Keratinocyte (primary cell): ENCODE measurements at regions not wholly inside any gene's neighbourhood (a gene's known extent, or its start where the extent isn't known, plus 50 kb on each side); places are given as distances from the start of the nearest gene placed in this dataset.

ENCODE experiments used
- DNase-seq: peaks from one replicate; pipeline ENCODE4 v3.0.0-alpha.2; 2011; ENCODE audit warnings: low read depth, missing footprints, low spot score
- FAIRE-seq: peaks from 2 replicates; lab custom pipeline; 2011; peaks lifted over from hg19 to GRCh38; lab: Jason Lieb, UNC
- H2AFZ ChIP-seq: 2 replicates; pipeline ENCODE4 v1.6.0; 2012; ENCODE audit warnings: low read length, control low read depth, inconsistent platforms; ENCODE audit not compliant: control insufficient read depth
- H3K27ac ChIP-seq: 2 replicates; pipeline ENCODE4 v1.5.1; 2011; ENCODE audit warnings: low read length; ENCODE audit not compliant: control insufficient read depth, insufficient read depth
- H3K27me3 ChIP-seq: 3 replicates; pipeline ENCODE4 v1.6.0; 2011; ENCODE audit warnings: low read length; ENCODE audit not compliant: control insufficient read depth, insufficient read depth; ENCODE audit errors: extremely low read depth
- H3K36me3 ChIP-seq, 2 experiments: 2 replicates in 1 of 2; 3 replicates in 1 of 2; pipeline ENCODE4 v1.5.1; 2011; ENCODE audit warnings: low read length in 2 of 2, mild to moderate bottlenecking in 1 of 2; ENCODE audit not compliant: control insufficient read depth in 2 of 2, insufficient read depth in 2 of 2; ENCODE audit errors: extremely low read depth in 1 of 2
- H3K4me1 ChIP-seq: 3 replicates; pipeline ENCODE4 v1.5.1; 2011; ENCODE audit warnings: low read length; ENCODE audit not compliant: control insufficient read depth, insufficient read depth; ENCODE audit errors: extremely low read depth
- H3K4me2 ChIP-seq: 3 replicates; pipeline ENCODE4 v1.6.0; 2011; ENCODE audit warnings: low read depth, low read length; ENCODE audit not compliant: control insufficient read depth, insufficient read depth; ENCODE audit errors: extremely low read depth
- H3K4me3 ChIP-seq, 3 experiments: fragments of 200-600 bp in 1 of 3; sonication (generic) in 1 of 3; 2 replicates in 2 of 3; 3 replicates in 1 of 3; pipeline ENCODE4 v1.5.1; 2011 to 2016; ENCODE audit warnings: low read length in 3 of 3, mild to moderate bottlenecking in 3 of 3, control low read depth in 2 of 3, inconsistent platforms in 1 of 3, low read depth in 1 of 3, mixed read lengths in 1 of 3, mixed run types in 1 of 3, moderate library complexity in 1 of 3; ENCODE audit not compliant: control insufficient read depth in 2 of 3, insufficient read depth in 2 of 3; ENCODE audit errors: extremely low read depth in 1 of 3
- H3K79me2 ChIP-seq: 2 replicates; pipeline ENCODE4 v1.6.0; 2012; ENCODE audit warnings: low read length; ENCODE audit not compliant: control insufficient read depth, insufficient read depth
- H3K9ac ChIP-seq: 3 replicates; pipeline ENCODE4 v1.6.0; 2011; ENCODE audit warnings: low read length; ENCODE audit not compliant: control insufficient read depth, insufficient read depth; ENCODE audit errors: extremely low read depth
- H3K9me1 ChIP-seq: 3 replicates; pipeline ENCODE4 v1.6.0; 2011; ENCODE audit warnings: low read length; ENCODE audit not compliant: control insufficient read depth, insufficient read depth; ENCODE audit errors: extremely low read depth
- H3K9me3 ChIP-seq: 2 replicates; pipeline ENCODE4 v1.5.1; 2012; ENCODE audit warnings: low read depth, low read length; ENCODE audit not compliant: control insufficient read depth
- H4K20me1 ChIP-seq: 3 replicates; pipeline ENCODE4 v1.6.0; 2011; ENCODE audit warnings: low read length; ENCODE audit not compliant: control insufficient read depth, insufficient read depth; ENCODE audit errors: extremely low read depth
- EZH2 ChIP-seq: IDR thresholded peaks from one replicate; pipeline ENCODE4 v1.6.1; 2012; ENCODE audit warnings: inconsistent platforms, mild to moderate bottlenecking, low read length, moderate library complexity
- dilution Hi-C: fragments of 300-500 bp; cut with MboI; formaldehyde crosslinking; loops from one replicate; pipeline ENCODE4 v1.7.0; 2020; ENCODE audit warnings: low sequenced_read_pairs; ENCODE audit not compliant: extremely low pct_ligation_motif_present
- TF ChIP-seq, protein P1 (sequence below), 3 experiments: IDR thresholded peaks in 1 of 3; conservative IDR thresholded peaks in 1 of 3; optimal IDR thresholded peaks in 1 of 3; 2 replicates in 2 of 3; 3 replicates in 1 of 3; pipeline versions ENCODE3 to v1.5.1; 2011; ENCODE audit warnings: low read length in 3 of 3, mild to moderate bottlenecking in 3 of 3, moderate library complexity in 2 of 3, control low read depth in 1 of 3, inconsistent platforms in 1 of 3; ENCODE audit not compliant: insufficient read depth in 2 of 3; ENCODE audit errors: extremely low read depth in 1 of 3

DNA sequence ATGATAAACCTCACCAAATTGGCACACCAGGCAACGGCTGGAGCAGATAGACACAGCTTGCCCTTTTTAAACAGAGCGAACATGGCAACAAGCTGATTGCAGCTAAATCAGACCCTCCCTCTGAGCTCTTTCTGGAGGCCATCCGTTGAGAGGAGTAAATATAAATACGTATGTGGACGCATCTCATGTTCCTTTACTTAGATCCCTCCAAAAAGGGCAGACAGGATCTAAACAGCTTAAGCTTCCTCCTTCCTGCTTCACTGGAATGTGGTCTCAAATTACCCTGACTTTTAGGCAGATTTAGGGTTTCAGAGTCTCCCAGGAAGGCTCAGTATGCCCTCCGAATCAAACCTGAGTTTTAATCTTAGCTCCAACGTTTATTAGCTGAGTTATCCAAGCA lies 204.7 kb upstream of the GOT2 start:
- Histone ChIP-seq H3K36me3 (no peaks in the 10 kb centered on the region), H3K4me2 (no peak overlapping the region), H3K27me3 (no peaks in the 10 kb centered on the region), H3K9ac (no peak overlapping the region), H4K20me1 (no peaks in the 10 kb centered on the region), H2AFZ (no peak overlapping the region), H3K27ac (no peak overlapping the region), H3K4me1 (no peaks in the 10 kb centered on the region), H3K4me3 (no peak overlapping the region), H3K79me2 (no peaks in the 10 kb centered on the region), H3K9me1 (no peaks in the 10 kb centered on the region), H3K9me3 (peaks cover under 1% of the 10 kb centered on the region)
- DNase-seq = no peak
- TF ChIP-seq EZH2 = no peak
- TF ChIP-seq, protein P1, sequence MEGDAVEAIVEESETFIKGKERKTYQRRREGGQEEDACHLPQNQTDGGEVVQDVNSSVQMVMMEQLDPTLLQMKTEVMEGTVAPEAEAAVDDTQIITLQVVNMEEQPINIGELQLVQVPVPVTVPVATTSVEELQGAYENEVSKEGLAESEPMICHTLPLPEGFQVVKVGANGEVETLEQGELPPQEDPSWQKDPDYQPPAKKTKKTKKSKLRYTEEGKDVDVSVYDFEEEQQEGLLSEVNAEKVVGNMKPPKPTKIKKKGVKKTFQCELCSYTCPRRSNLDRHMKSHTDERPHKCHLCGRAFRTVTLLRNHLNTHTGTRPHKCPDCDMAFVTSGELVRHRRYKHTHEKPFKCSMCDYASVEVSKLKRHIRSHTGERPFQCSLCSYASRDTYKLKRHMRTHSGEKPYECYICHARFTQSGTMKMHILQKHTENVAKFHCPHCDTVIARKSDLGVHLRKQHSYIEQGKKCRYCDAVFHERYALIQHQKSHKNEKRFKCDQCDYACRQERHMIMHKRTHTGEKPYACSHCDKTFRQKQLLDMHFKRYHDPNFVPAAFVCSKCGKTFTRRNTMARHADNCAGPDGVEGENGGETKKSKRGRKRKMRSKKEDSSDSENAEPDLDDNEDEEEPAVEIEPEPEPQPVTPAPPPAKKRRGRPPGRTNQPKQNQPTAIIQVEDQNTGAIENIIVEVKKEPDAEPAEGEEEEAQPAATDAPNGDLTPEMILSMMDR (optimal IDR thresholded peaks at IDR 0.05 in 1 of 3, IDR thresholded peaks at IDR 0.05 in 1 of 3, conservative IDR thresholded peaks at IDR 0.05 in 1 of 3; ENCODE audit: extremely low read depth in 1 of 3, insufficient read depth in 2 of 3, low read length in 3 of 3) = no peak
- no peak for FAIRE-seq
- dilution Hi-C loops = no loop called here

DNA sequence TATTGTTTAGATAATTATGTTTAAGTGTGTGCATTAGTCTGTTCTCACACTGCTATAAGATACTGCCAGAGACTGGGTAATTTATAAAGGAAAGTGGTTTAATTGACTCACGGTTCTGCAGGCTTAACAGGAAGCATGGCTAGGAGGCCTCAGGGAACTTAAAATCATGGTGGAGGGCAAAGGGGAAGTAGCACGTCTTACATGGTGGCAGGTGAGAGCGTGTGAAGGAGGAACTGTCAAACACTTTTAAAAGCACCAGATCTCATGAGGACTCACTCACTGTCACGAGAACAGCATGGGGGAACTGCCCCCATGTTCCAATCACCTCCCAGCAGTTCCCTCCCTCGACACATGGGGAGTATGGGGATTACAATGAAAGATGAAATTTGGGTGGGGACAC lies 203.5 kb upstream of the GOT2 start:
- H3K79me2 ChIP-seq = no peaks in the 10 kb centered on the region

More for the DNA sequence above, 203.5 kb upstream of the GOT2 start:
- H3K27me3 ChIP-seq = no peaks in the 10 kb centered on the region
- H3K4me2 ChIP-seq = no peak overlapping the region
- no peaks in the 10 kb centered on the region for H3K9me1 ChIP-seq
- no peak overlapping the region for H3K4me3 ChIP-seq
- no peaks in the 10 kb centered on the region for H3K4me1 ChIP-seq
- dilution Hi-C loops = no loop called here
- TF ChIP-seq EZH2 = no peak
- TF ChIP-seq, protein P1 (optimal IDR thresholded peaks at IDR 0.05 in 1 of 3, IDR thresholded peaks at IDR 0.05 in 1 of 3, conservative IDR thresholded peaks at IDR 0.05 in 1 of 3; ENCODE audit: extremely low read depth in 1 of 3, insufficient read depth in 2 of 3, low read length in 3 of 3) = no peak
- H3K36me3 ChIP-seq = no peaks in the 10 kb centered on the region
- FAIRE-seq = no peak
- no peak for DNase-seq
- no peak overlapping the region for H2AFZ ChIP-seq
- no peak overlapping the region for H3K9ac ChIP-seq
- no peak overlapping the region for H3K27ac ChIP-seq
- H4K20me1 ChIP-seq = no peaks in the 10 kb centered on the region
- peaks cover 2% of the 10 kb centered on the region for H3K9me3 ChIP-seq
